Erythroblast (primary cell): ENCODE measurements at regions not wholly inside any gene's neighbourhood (a gene's known extent, or its start where the extent isn't known, plus 50 kb on each side); places are given as distances from the start of the nearest gene placed in this dataset.
"Not testable (repeated sequence)": the region's sequence is repeated elsewhere in the genome, so short reads cannot be mapped to it uniquely, and the experiment has no call there.

ENCODE experiments used
- GATA1 ChIP-seq: IDR thresholded peaks from 2 replicates; pipeline ENCODE4 v1.6.1; 2011; ENCODE audit warnings: low read depth, mild to moderate bottlenecking, control low read depth, low read length, moderate library complexity
- POLR2A ChIP-seq: IDR thresholded peaks from 2 replicates; pipeline ENCODE4 v1.6.1; 2011; ENCODE audit warnings: mild to moderate bottlenecking, low read length

- TF ChIP-seq POLR2A, GATA1: not testable (repeated sequence)
These were observed 50.2 kb upstream of the NEIL3 start for GRCh38 chr4:177259466-177259865.
